ENCODE measurements at regions not wholly inside any gene's neighbourhood (a gene's known extent, or its start where the extent isn't known, plus 50 kb on each side); places are given as distances from the start of the nearest gene placed in this dataset.

GRCh38 chr16:62135446-62135845, 99.2 kb upstream of the CDH8 start:
- TF ChIP-seq, protein P1, sequence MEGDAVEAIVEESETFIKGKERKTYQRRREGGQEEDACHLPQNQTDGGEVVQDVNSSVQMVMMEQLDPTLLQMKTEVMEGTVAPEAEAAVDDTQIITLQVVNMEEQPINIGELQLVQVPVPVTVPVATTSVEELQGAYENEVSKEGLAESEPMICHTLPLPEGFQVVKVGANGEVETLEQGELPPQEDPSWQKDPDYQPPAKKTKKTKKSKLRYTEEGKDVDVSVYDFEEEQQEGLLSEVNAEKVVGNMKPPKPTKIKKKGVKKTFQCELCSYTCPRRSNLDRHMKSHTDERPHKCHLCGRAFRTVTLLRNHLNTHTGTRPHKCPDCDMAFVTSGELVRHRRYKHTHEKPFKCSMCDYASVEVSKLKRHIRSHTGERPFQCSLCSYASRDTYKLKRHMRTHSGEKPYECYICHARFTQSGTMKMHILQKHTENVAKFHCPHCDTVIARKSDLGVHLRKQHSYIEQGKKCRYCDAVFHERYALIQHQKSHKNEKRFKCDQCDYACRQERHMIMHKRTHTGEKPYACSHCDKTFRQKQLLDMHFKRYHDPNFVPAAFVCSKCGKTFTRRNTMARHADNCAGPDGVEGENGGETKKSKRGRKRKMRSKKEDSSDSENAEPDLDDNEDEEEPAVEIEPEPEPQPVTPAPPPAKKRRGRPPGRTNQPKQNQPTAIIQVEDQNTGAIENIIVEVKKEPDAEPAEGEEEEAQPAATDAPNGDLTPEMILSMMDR (IDR thresholded peaks at IDR 0.05): no peak
- no peak overlapping the region for H3K4me3 ChIP-seq
- DNase-seq (ENCODE audit: low spot score): no peak

DNA sequence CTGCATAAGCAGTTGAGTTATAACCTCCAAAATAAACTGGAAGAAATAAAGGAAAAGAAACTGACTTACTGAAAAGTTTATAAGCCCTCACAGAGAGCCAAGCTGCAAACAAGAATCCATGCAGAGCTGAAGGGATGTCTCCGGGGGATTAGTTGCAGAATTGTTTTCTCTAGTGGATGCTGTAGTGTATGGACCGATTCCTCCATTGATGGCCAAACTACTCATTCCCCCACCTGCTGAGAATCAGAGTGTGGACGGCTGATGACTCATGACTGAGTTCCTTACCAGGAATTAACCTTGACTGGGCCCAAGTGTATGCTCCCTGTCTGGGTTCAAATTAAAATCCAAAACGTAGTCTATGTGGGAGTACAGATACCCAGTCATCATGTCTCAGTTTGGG, 93.9 kb upstream of the CDH8 start:
- DNase-seq (ENCODE audit: low spot score): no peak
- TF ChIP-seq, protein P1 (IDR thresholded peaks at IDR 0.05): no peak
- Histone ChIP-seq H3K27ac (no peak overlapping the region), H3K4me3 (no peak overlapping the region)

More at GRCh38 chr16:62135446-62135845, 99.2 kb upstream of the CDH8 start:
- H3K27ac ChIP-seq: no peak overlapping the region

- DNase-seq (ENCODE audit: low spot score): no peak
- H3K27ac ChIP-seq: no peak overlapping the region
- no peak overlapping the region for H3K4me3 ChIP-seq
- TF ChIP-seq, protein P1 (IDR thresholded peaks at IDR 0.05): no peak
Observed at GRCh38 chr16:62105244-62105643, 69.0 kb upstream of the CDH8 start.

- TF ChIP-seq, protein P1 (IDR thresholded peaks at IDR 0.05): no peak
- H3K4me3 ChIP-seq: no peak overlapping the region
- no peak for DNase-seq (ENCODE audit: low spot score)
- H3K27ac ChIP-seq: no peak overlapping the region
Observed at GRCh38 chr16:62102588-62102987, 66.3 kb upstream of the CDH8 start.

- Histone ChIP-seq H3K4me3 (no peak overlapping the region), H3K27ac (no peak overlapping the region)
- TF ChIP-seq, protein P1 (IDR thresholded peaks at IDR 0.05): no peak
- DNase-seq (ENCODE audit: low spot score): no peak
Observed at GRCh38 chr16:62100651-62101050, 64.4 kb upstream of the CDH8 start.

DNA sequence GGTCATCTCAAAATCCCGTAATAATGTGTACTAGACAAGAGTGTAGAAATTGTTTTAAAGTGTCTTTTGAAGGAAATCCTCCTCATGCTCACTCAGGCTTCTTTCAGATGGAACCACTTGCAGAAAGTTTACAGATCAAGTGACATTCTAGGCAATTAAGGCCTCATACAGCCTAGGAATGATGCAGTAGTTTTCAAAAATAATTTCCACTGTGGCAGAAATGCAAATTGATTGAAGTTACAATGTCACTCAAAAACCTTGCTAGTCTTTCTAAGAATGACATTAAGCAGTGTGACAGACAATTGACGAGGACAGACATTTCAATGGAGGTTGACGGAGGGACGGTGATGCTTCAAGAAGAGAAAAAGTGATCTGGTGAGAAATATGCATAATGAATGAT, 53.5 kb upstream of the CDH8 start:
- no peak overlapping the region for H3K4me3 ChIP-seq
- H3K27ac ChIP-seq: no peak overlapping the region
- TF ChIP-seq, protein P1 (IDR thresholded peaks at IDR 0.05): no peak
- no peak for DNase-seq (ENCODE audit: low spot score)

DNA sequence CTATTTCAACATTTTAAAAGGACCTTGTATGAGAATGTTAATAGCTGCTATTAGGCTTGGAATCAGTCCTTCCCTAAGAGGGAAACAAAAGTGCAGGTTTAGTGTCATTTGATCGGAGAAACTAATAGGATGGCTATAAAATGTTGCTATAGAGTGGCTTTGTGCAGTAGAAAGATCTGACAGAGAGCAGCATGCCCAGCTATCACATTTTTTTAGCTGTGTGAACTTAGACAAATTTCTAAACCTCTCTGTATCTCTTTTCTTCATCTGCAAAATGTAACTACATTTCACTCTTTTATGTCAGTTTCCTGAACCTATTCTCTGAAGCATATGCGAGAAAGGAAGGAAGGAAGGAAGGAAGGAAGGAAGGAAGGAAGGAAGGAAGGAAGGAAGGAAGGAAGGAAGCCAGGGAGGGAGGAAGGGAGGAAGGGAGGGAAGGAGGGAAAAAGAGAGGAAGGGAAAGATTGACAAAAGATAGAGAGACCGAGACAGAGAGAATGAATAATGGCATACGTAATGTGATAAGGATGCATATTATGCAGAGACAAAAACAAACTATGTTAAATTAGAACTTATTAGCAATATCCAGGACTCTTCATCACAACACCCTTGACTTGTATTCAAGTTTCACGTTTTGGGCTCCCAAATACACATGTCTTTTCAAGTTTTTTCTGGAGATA, 52.6 kb upstream of the CDH8 start:
- TF ChIP-seq, protein P1 (IDR thresholded peaks at IDR 0.05): no peak
- Histone ChIP-seq H3K27ac (no peak overlapping the region), H3K4me3 (no peak overlapping the region)
- no peak for DNase-seq (ENCODE audit: low spot score)
